ENCODE measurements at regions not wholly inside any gene's neighbourhood (a gene's known extent, or its start where the extent isn't known, plus 50 kb on each side); places are given as distances from the start of the nearest gene placed in this dataset.

DNA sequence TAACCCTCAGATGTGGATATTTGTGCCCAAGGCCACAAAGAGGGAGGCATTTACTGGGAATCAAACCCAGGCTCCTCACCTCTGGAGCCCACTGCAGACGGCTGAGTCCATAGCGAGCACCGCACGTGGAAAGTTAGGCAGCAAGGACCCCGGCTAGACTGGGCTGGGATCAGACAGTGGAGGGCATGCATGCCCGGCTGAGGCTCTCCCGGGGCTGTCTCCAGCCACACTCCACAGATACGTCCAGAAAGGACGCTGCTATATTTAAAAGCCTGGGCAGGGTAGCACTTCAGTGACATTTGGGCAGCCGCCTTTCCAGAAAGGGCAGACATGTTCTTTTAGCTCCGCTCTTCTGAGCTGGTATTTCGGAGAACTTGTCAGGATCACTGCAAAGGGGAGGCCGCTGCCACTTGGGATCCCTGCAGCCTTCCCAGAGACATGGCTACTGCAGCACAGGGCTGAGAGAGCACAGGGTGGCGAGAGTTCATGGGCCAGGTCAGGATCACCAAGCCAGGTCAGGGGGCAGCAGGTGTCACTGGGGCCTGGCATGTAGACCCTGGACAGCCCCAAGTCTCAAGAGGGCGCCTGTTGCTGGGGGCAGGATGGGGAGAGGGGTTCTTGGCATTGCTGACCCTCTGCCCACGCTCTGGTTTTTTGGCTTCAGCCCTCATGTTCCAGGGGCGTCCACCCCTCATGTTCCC, 121.7 kb downstream of the PHETA1 start:
- TF ChIP-seq CTCF (IDR thresholded peaks at IDR 0.05; ENCODE audit: low read length) = no peak
- TF ChIP-seq EZH2phosphoT487 (IDR thresholded peaks at IDR 0.05; ENCODE audit: low read length) = no peak
- no peak for TF ChIP-seq EZH2 (optimal IDR thresholded peaks at IDR 0.05; ENCODE audit: low read depth, low read length)

Data from MM.1S (cell line).